Transverse colon (tissue), 4 donors: ENCODE measurements at regions not wholly inside any gene's neighbourhood (a gene's known extent, or its start where the extent isn't known, plus 50 kb on each side); places are given as distances from the start of the nearest gene placed in this dataset.

Experiments
- DNase-seq: peaks from one replicate; pipeline ENCODE4 v3.0.0-alpha.2; 2019
- H3K27ac ChIP-seq, 4 donors: fragments of 200-600 bp; sonication (generic); 2 replicates each; pipeline ENCODE4 v1.5.1; 2016 to 2018; ENCODE audit warnings: inconsistent platforms in 4 of 4
- H3K27me3 ChIP-seq: fragments of 200-600 bp; sonication (generic); 2 replicates; pipeline ENCODE4 v1.5.1; 2017; ENCODE audit warnings: inconsistent platforms
- H3K36me3 ChIP-seq, 4 donors: fragments of 200-600 bp; sonication (generic); 2 replicates each; pipeline ENCODE4 v1.5.1; 2017 to 2019; ENCODE audit warnings: inconsistent platforms in 4 of 4
- H3K4me1 ChIP-seq, 4 donors: fragments of 200-600 bp; sonication (generic); 2 replicates each; pipeline ENCODE4 v1.5.1; 2017 to 2020; ENCODE audit warnings: inconsistent platforms in 4 of 4
- H3K4me3 ChIP-seq, 4 donors: fragments of 200-600 bp; sonication (generic); 1 replicate in 1 of 4; 2 replicates in 3 of 4; pipeline versions ENCODE4 v1.5.1 to v1.6.1; 2017 to 2019; ENCODE audit warnings: inconsistent platforms in 4 of 4
- H3K9me3 ChIP-seq, 2 donors: fragments of 200-600 bp; sonication (generic); 2 replicates each; pipeline ENCODE4 v1.5.1; 2017 to 2019; ENCODE audit warnings: inconsistent platforms in 2 of 2
- CTCF ChIP-seq, 5 experiments: fragments of 200-600 bp in 3 of 5; fragments of 450-650 bp in 2 of 5; sonication (generic) in 3 of 5; IDR thresholded peaks; 1 replicate in 2 of 5; 2 replicates in 3 of 5; pipeline ENCODE4 v1.5.1; 2016 to 2017; ENCODE audit warnings: antibody characterized with exemption in 5 of 5, inconsistent platforms in 3 of 5, mild to moderate bottlenecking in 2 of 5, moderate library complexity in 1 of 5
- EP300 ChIP-seq: sonication (generic); formaldehyde crosslinking; IDR thresholded peaks from one replicate; pipeline ENCODE4 v1.6.1; 2017; ENCODE audit warnings: antibody characterized with exemption, low read depth
- POLR2A ChIP-seq: fragments of 450-650 bp; IDR thresholded peaks from one replicate; pipeline ENCODE4 v1.6.1; 2016; ENCODE audit warnings: antibody characterized with exemption, mild to moderate bottlenecking, moderate library complexity
- POLR2AphosphoS5 ChIP-seq, 3 donors: sonication (generic); formaldehyde crosslinking; IDR thresholded peaks; one replicate each; pipeline ENCODE4 v1.6.1; 2016; ENCODE audit warnings: antibody characterized with exemption in 3 of 3
- WGBS, 2 donors: methylation state at CpG; one replicate each; pipeline ENCODE4 v1.1.5; 2018; ENCODE audit warnings: low coverage in 1 of 2; 5-methylcytosine and 5-hydroxymethylcytosine counted together
- in situ Hi-C, 4 donors: fragments of 200-750 bp; cut with MboI; loops; one replicate each; pipeline versions ENCODE4 v1.15.0 to v1.15.1; 2017; ENCODE audit warnings: low sequenced_read_pairs in 3 of 4, low pct_ligation_motif_present in 1 of 4, low pct_unique_long_range_greater_than_20kb in 1 of 4
- intact Hi-C: fragments of 100-400 bp; cut with DNase I; formaldehyde crosslinking; loops from one replicate; pipeline ENCODE4 v1.15.1; 2023; ENCODE audit warnings: low total_unique reads

GRCh38 chr21:15498455-15498854 lies 231.3 kb upstream of the USP25 start:
- intact Hi-C loops: no loop called here
- Histone ChIP-seq H3K27me3 (no peaks in the 10 kb centered on the region), H3K36me3 (no peaks in the 10 kb centered on the region), H3K4me1 (no peaks in the 10 kb centered on the region), H3K27ac (no peak overlapping the region), H3K4me3 (no peak overlapping the region), H3K9me3 (no peaks in the 10 kb centered on the region)
- in situ Hi-C loops: loop anchor here (25.0 kb wide), 4 partner anchors 436 to 1111 kb away; partner anchors contain the start of genes NRIP1 (in 2 of the 4) and HSPA13 (in 1 of the 4)
- TF ChIP-seq EP300 (no peak), POLR2A (no peak), CTCF (IDR thresholded peaks at IDR 0.05) (no peak), POLR2AphosphoS5 (IDR thresholded peaks at IDR 0.05) (no peak)
- DNase-seq: no peak

- no peak overlapping the region for H3K27ac ChIP-seq
- intact Hi-C loops: no loop called here
- DNase-seq: no peak
- in situ Hi-C loops: no loop called here
- no peaks in the 10 kb centered on the region for H3K4me1 ChIP-seq
- no peaks in the 10 kb centered on the region for H3K9me3 ChIP-seq
- no peaks in the 10 kb centered on the region for H3K36me3 ChIP-seq
- no peak for TF ChIP-seq CTCF (IDR thresholded peaks at IDR 0.05)
- TF ChIP-seq POLR2A: no peak
- TF ChIP-seq POLR2AphosphoS5 (IDR thresholded peaks at IDR 0.05): no peak
- TF ChIP-seq EP300: no peak
- 100% methylated on average over 1 of the region's 1 CpG for WGBS, 2 donors
- H3K4me3 ChIP-seq: no peak overlapping the region
- no peaks in the 10 kb centered on the region for H3K27me3 ChIP-seq
Observed at GRCh38 chr21:15506086-15506485, 223.7 kb upstream of the USP25 start.

- in situ Hi-C loops (no loop called here), intact Hi-C loops (no loop called here)
- no peaks in the 10 kb centered on the region for H3K9me3 ChIP-seq
- H3K27ac ChIP-seq: no peak overlapping the region
- H3K4me1 ChIP-seq: peaks cover 0 to 4% (median under 1%) of the 10 kb centered on the region in 4 donors
- DNase-seq: no peak
- TF ChIP-seq EP300 (no peak), POLR2AphosphoS5 (IDR thresholded peaks at IDR 0.05) (no peak), POLR2A (no peak)
- no peak overlapping the region for H3K4me3 ChIP-seq
- 72 to 86% methylated on average over 3 of the region's 3 CpGs for WGBS, 2 donors
- no peaks in the 10 kb centered on the region for H3K36me3 ChIP-seq
- no peaks in the 10 kb centered on the region for H3K27me3 ChIP-seq
Observed at GRCh38 chr21:15508554-15508953, 221.2 kb upstream of the USP25 start.

- peak; percentile 52 for DNase-seq
- intact Hi-C loops: no loop called here
- WGBS, 2 donors: 44 to 54% methylated on average over 8 of the region's 8 CpGs
- TF ChIP-seq POLR2A: no peak
- TF ChIP-seq EP300: no peak
- TF ChIP-seq CTCF (IDR thresholded peaks at IDR 0.05): no peak
- TF ChIP-seq POLR2AphosphoS5 (IDR thresholded peaks at IDR 0.05): no peak
- H3K9me3 ChIP-seq: no peaks in the 10 kb centered on the region
- peaks cover 0 to 11% (median 4%) of the 10 kb centered on the region in 4 donors for H3K4me1 ChIP-seq
- no peak overlapping the region for H3K4me3 ChIP-seq
- H3K27ac ChIP-seq: peak overlapping the region in 1 of 4 donors; percentile 30
- H3K27me3 ChIP-seq: no peaks in the 10 kb centered on the region
- no peaks in the 10 kb centered on the region for H3K36me3 ChIP-seq
- in situ Hi-C loops: no loop called here
Observed at GRCh38 chr21:15514073-15514946, 215.5 kb upstream of the USP25 start.
